HG03521 (cell line): ENCODE measurements at regions not wholly inside any gene's neighbourhood (a gene's known extent, or its start where the extent isn't known, plus 50 kb on each side); places are given as distances from the start of the nearest gene placed in this dataset.

Source experiments
- ATAC-seq: cut with Tn5 transposase; IDR thresholded peaks from one replicate; pipeline ENCODE4 v1.9.1; 2021; ENCODE audit warnings: mild to moderate bottlenecking, moderate library complexity; ENCODE audit not compliant: unreplicated experiment

GRCh38 chr21:17987382-17988101 is 168.4 kb upstream of the C21orf91 start:
- ATAC-seq: no peak

GRCh38 chr21:17981060-17981740 is 162.0 kb upstream of the C21orf91 start:
- no peak for ATAC-seq

GRCh38 chr21:17979763-17980162 is 160.6 kb upstream of the C21orf91 start:
- no peak for ATAC-seq

GRCh38 chr21:17978895-17979294 is 159.7 kb upstream of the C21orf91 start:
- ATAC-seq: no peak

- no peak for ATAC-seq
Measured at GRCh38 chr21:17976691-17977090, 157.5 kb upstream of the C21orf91 start.

- ATAC-seq: no peak
Measured at GRCh38 chr21:17976139-17976538, 157.0 kb upstream of the C21orf91 start.

- no peak for ATAC-seq
Measured at GRCh38 chr21:17967319-17967718, 148.2 kb upstream of the C21orf91 start.

GRCh38 chr21:17964716-17965115 is 145.6 kb upstream of the C21orf91 start:
- no peak for ATAC-seq

GRCh38 chr21:17964199-17964598 is 145.0 kb upstream of the C21orf91 start:
- ATAC-seq: no peak

GRCh38 chr21:17950591-17950990 is 131.4 kb upstream of the C21orf91 start:
- ATAC-seq: no peak

- no peak for ATAC-seq
Measured at GRCh38 chr21:17949421-17949820, 130.3 kb upstream of the C21orf91 start.

GRCh38 chr21:17947531-17947930 is 128.4 kb upstream of the C21orf91 start:
- no peak for ATAC-seq

GRCh38 chr21:17931080-17931479 is 111.9 kb upstream of the C21orf91 start:
- no peak for ATAC-seq

GRCh38 chr21:17930093-17930492 is 110.9 kb upstream of the C21orf91 start:
- ATAC-seq: no peak

- no peak for ATAC-seq
Measured at GRCh38 chr21:17929510-17929909, 110.4 kb upstream of the C21orf91 start.

- no peak for ATAC-seq
Measured at GRCh38 chr21:17925899-17926298, 106.7 kb upstream of the C21orf91 start.

- peak; percentile 91 for ATAC-seq
Measured at GRCh38 chr21:17925000-17925610, 105.9 kb upstream of the C21orf91 start.

GRCh38 chr21:17921579-17922530 is 102.7 kb upstream of the C21orf91 start:
- no peak for ATAC-seq

- ATAC-seq: no peak
Measured at GRCh38 chr21:17915976-17916375, 96.8 kb upstream of the C21orf91 start.

GRCh38 chr21:17911628-17912027 is 92.5 kb upstream of the C21orf91 start:
- no peak for ATAC-seq
